ENCODE measurements at regions not wholly inside any gene's neighbourhood (a gene's known extent, or its start where the extent isn't known, plus 50 kb on each side); places are given as distances from the start of the nearest gene placed in this dataset.

DNA sequence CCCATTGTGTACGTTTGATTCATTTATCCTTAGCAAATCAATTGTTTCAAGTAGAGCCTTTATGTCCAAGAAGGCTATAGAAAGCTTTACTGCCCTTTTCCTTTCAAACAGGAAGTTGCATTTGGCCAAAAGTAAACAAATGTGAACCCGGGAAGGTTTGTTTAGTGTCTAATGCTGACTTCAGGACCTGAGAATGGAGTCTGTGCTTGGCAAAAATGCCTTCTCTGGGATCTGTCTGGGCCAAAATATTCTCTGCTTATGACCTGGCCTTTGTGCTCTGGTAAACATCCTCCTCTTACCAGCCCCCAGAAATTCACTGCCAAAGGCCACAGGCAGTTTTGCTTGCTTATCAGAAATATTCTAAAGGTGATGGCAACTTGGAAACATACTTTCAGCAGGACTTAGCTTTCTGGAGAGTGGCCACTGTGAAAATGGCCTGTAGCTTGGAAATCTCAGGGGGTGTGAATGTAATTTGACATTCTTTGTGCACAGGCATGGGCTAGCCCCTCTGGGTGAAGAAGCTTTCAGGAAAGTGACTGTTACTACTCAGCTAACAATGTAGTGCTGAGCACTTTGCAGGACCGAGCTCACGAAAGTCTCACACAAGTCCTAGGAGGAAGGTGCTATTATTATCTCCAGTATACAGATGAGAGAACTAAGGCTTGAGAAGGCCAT is 199.5 kb downstream of the PTEN start:
- no peaks in the 10 kb centered on the region for H3K9me3 ChIP-seq (ENCODE audit: low read length)
- no peaks in the 10 kb centered on the region for H3K27me3 ChIP-seq (ENCODE audit: low read length)
- no peaks in the 10 kb centered on the region for H3K36me3 ChIP-seq (ENCODE audit: insufficient read depth, low read length)
- H3K27ac ChIP-seq (ENCODE audit: low read length), result no peak overlapping the region
- no peaks in the 10 kb centered on the region for H4K20me1 ChIP-seq (ENCODE audit: insufficient read depth, low read depth, low read length)
- no peak overlapping the region for H3K4me2 ChIP-seq (ENCODE audit: low read depth, low read length, poor library complexity, severe bottlenecking)
- no peaks in the 10 kb centered on the region for H3K9me2 ChIP-seq (replicated peaks; ENCODE audit: insufficient read depth, low read length)
- no peak for DNase-seq
- H3K9ac ChIP-seq (ENCODE audit: low read length), result no peak overlapping the region
- H3K79me2 ChIP-seq (ENCODE audit: low read length), result no peaks in the 10 kb centered on the region
- peak overlapping the region; percentile 18; the same call in 1 of the 2 replicates for H2AFZ ChIP-seq (ENCODE audit: low read length)
- H3K4me1 ChIP-seq (ENCODE audit: low read length), result peaks cover 47% of the 10 kb centered on the region
- no peak overlapping the region for H3K4me3 ChIP-seq (ENCODE audit: low read length)

DNA sequence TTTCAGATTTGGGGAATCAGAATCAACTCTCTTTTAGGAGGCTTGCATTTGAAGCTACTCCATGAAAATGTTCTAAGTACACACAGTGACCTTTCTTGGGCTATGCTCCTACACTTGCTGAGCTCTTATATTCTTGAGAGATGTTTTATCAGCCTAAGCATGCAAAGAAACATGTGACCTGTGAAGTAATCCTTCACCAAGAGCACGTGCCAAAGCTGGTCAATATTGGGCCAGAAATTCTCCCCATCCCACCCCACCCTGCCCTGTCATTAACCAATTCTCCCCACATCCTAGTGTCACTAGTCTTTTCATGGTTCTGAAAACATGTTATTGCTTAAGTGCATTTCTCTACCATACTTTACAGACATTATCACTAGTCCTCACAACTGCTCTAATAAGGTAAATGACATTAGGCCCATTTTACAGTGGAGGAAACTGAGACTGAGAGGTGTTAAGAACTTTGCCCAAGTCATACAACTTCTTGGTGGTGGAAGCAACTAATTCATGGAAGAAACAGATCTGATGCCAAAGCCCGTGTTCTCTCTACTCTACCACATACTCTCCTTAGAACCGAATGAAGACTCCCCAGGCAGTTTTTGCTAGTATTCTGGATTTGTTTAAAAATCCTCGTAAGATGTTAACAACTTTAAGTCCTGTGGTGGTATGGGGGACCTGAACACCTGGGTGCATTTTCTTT is 200.6 kb downstream of the PTEN start:
- no peak overlapping the region for H2AFZ ChIP-seq (ENCODE audit: low read length)
- H3K79me2 ChIP-seq (ENCODE audit: low read length), result no peaks in the 10 kb centered on the region
- no peaks in the 10 kb centered on the region for H4K20me1 ChIP-seq (ENCODE audit: insufficient read depth, low read depth, low read length)
- no peak overlapping the region for H3K27ac ChIP-seq (ENCODE audit: low read length)
- peaks cover 58% of the 10 kb centered on the region for H3K4me1 ChIP-seq (ENCODE audit: low read length)
- no peak overlapping the region for H3K9ac ChIP-seq (ENCODE audit: low read length)
- no peaks in the 10 kb centered on the region for H3K9me2 ChIP-seq (replicated peaks; ENCODE audit: insufficient read depth, low read length)
- H3K9me3 ChIP-seq (ENCODE audit: low read length), result no peaks in the 10 kb centered on the region
- H3K4me3 ChIP-seq (ENCODE audit: low read length), result no peak overlapping the region
- DNase-seq, result no peak
- no peaks in the 10 kb centered on the region for H3K27me3 ChIP-seq (ENCODE audit: low read length)
- no peak overlapping the region for H3K4me2 ChIP-seq (ENCODE audit: low read depth, low read length, poor library complexity, severe bottlenecking)
- H3K36me3 ChIP-seq (ENCODE audit: insufficient read depth, low read length), result no peaks in the 10 kb centered on the region

DNA sequence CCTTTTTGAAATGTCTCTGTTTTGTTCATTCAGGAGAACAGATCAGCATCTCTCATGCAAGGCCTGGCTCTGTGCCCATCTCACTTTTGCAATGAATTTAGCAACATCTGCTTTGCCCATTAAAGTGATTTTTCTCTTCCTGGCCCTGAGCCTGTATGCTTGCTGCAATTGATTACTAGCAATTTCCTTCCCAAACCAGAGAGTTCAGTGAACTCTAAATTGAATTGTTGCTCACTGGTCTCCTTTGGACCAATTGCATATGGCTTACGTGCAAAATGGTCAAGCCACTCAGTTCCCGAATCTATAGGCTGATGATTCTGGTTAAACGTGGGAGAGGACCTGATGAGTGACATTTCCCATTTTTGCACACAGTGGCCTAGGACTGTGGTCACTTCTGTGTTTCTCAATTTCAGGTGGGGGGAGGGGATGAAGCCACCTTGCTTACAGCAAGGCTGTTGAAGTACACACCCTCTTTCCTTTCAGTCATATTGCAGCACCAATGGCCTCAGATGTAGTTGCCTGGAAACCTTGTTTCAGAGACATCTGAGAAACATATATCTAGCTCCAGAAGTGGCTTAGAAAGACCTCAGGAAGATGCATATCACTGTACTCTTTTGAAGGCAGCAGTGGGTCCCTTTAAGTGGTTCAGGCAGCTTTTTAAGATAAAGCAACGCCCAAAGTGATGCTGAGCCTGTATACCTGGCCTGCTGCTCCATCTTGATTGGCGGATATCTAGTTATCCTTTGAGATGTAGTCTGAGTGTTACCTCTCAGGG is 201.4 kb downstream of the PTEN start:
- no peak for DNase-seq
- Histone ChIP-seq H3K9me2 (replicated peaks; ENCODE audit: insufficient read depth, low read length) (no peaks in the 10 kb centered on the region), H3K36me3 (ENCODE audit: insufficient read depth, low read length) (no peaks in the 10 kb centered on the region), H2AFZ (ENCODE audit: low read length) (no peak overlapping the region), H3K4me1 (ENCODE audit: low read length) (peaks cover 66% of the 10 kb centered on the region), H3K9ac (ENCODE audit: low read length) (0 out of 2 replicates have a peak overlapping the region, but pooled peaks have one; percentile 59), H4K20me1 (ENCODE audit: insufficient read depth, low read depth, low read length) (no peaks in the 10 kb centered on the region), H3K79me2 (ENCODE audit: low read length) (no peaks in the 10 kb centered on the region), H3K4me3 (ENCODE audit: low read length) (no peak overlapping the region), H3K27me3 (ENCODE audit: low read length) (no peaks in the 10 kb centered on the region), H3K9me3 (ENCODE audit: low read length) (no peaks in the 10 kb centered on the region), H3K4me2 (ENCODE audit: low read depth, low read length, poor library complexity, severe bottlenecking) (no peak overlapping the region), H3K27ac (ENCODE audit: low read length) (peak overlapping the region; percentile 97; the same call in 1 of the 2 replicates)

GRCh38 chr10:88065383-88066049 is 202.1 kb downstream of the PTEN start:
- no peaks in the 10 kb centered on the region for H3K27me3 ChIP-seq (ENCODE audit: low read length)
- no peaks in the 10 kb centered on the region for H3K36me3 ChIP-seq (ENCODE audit: insufficient read depth, low read length)
- H3K27ac ChIP-seq (ENCODE audit: low read length), result peak overlapping the region; percentile 97
- H3K9ac ChIP-seq (ENCODE audit: low read length), result peak overlapping the region; percentile 59
- peaks cover 73% of the 10 kb centered on the region for H3K4me1 ChIP-seq (ENCODE audit: low read length)
- no peak overlapping the region for H3K4me3 ChIP-seq (ENCODE audit: low read length)
- H3K9me2 ChIP-seq (replicated peaks; ENCODE audit: insufficient read depth, low read length), result no peaks in the 10 kb centered on the region
- H3K9me3 ChIP-seq (ENCODE audit: low read length), result no peaks in the 10 kb centered on the region
- no peak for DNase-seq
- no peak overlapping the region for H3K4me2 ChIP-seq (ENCODE audit: low read depth, low read length, poor library complexity, severe bottlenecking)
- H4K20me1 ChIP-seq (ENCODE audit: insufficient read depth, low read depth, low read length), result no peaks in the 10 kb centered on the region
- no peak overlapping the region for H2AFZ ChIP-seq (ENCODE audit: low read length)
- no peaks in the 10 kb centered on the region for H3K79me2 ChIP-seq (ENCODE audit: low read length)

DNA sequence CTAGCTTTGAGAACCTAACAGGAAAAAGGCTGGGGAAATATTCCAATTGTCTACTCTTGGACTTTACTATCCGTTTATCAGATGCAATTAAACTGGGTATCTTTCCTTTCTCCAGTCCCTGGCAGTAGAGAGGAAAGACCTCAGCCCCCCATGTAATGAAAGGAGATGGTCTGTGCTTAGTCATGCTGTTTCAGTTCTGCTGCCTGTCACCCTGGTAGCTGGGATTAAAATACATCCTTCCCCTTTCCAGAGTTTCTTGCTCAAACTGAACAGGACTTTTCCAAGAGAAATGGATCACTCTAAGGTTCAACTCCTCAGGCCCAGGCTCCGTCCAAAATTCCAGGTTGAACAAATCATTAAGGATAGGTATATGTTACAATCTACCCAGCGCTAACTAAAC is 202.9 kb downstream of the PTEN start:
- Histone ChIP-seq H3K27me3 (ENCODE audit: low read length) (no peaks in the 10 kb centered on the region), H3K36me3 (ENCODE audit: insufficient read depth, low read length) (no peaks in the 10 kb centered on the region), H3K4me2 (ENCODE audit: low read depth, low read length, poor library complexity, severe bottlenecking) (peak overlapping the region; percentile 51), H3K4me1 (ENCODE audit: low read length) (peaks cover 81% of the 10 kb centered on the region), H3K9ac (ENCODE audit: low read length) (peak overlapping the region; percentile 59), H3K9me3 (ENCODE audit: low read length) (no peaks in the 10 kb centered on the region), H3K4me3 (ENCODE audit: low read length) (no peak overlapping the region), H3K9me2 (replicated peaks; ENCODE audit: insufficient read depth, low read length) (no peaks in the 10 kb centered on the region), H3K79me2 (ENCODE audit: low read length) (no peaks in the 10 kb centered on the region), H3K27ac (ENCODE audit: low read length) (peak overlapping the region; percentile 97), H2AFZ (ENCODE audit: low read length) (no peak overlapping the region), H4K20me1 (ENCODE audit: insufficient read depth, low read depth, low read length) (no peaks in the 10 kb centered on the region)
- DNase-seq, result no peak

GRCh38 chr10:88066876-88067275 is 203.5 kb downstream of the PTEN start:
- H3K4me2 ChIP-seq (ENCODE audit: low read depth, low read length, poor library complexity, severe bottlenecking), result peak overlapping the region; percentile 51
- H3K27me3 ChIP-seq (ENCODE audit: low read length), result no peaks in the 10 kb centered on the region
- H3K9me2 ChIP-seq (replicated peaks; ENCODE audit: insufficient read depth, low read length), result no peaks in the 10 kb centered on the region
- H2AFZ ChIP-seq (ENCODE audit: low read length), result no peak overlapping the region
- H4K20me1 ChIP-seq (ENCODE audit: insufficient read depth, low read depth, low read length), result no peaks in the 10 kb centered on the region
- peaks cover 87% of the 10 kb centered on the region for H3K4me1 ChIP-seq (ENCODE audit: low read length)
- peak overlapping the region; percentile 59 for H3K9ac ChIP-seq (ENCODE audit: low read length)
- DNase-seq, result peak; percentile 85
- no peaks in the 10 kb centered on the region for H3K79me2 ChIP-seq (ENCODE audit: low read length)
- H3K4me3 ChIP-seq (ENCODE audit: low read length), result peak overlapping the region; percentile 40; the same call in 1 of the 2 replicates
- no peaks in the 10 kb centered on the region for H3K9me3 ChIP-seq (ENCODE audit: low read length)
- no peaks in the 10 kb centered on the region for H3K36me3 ChIP-seq (ENCODE audit: insufficient read depth, low read length)
- H3K27ac ChIP-seq (ENCODE audit: low read length), result peak overlapping the region; percentile 97

DNA sequence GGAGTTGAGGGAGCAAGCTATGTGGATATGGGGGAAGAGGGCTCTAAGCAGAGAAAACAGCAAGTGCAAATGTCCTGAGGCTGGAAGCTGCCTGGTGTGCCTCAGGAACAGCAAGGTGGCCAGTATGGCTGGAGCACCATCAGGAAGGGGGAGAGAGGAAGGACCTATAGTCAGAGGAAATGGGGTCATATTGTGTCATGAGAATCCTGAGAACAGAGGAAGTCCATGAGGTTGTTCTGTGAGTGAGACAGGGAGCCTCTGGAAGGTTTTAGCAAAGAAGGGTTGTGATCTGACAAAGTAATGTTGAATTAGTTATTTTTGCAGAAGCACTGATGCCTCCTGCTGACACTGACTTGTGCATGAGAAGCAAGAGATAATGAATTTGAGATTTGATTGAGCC is 204.3 kb downstream of the PTEN start:
- no peak overlapping the region; the same call in 1 of the 2 replicates for H3K4me3 ChIP-seq (ENCODE audit: low read length)
- peak overlapping the region; percentile 51 for H3K4me2 ChIP-seq (ENCODE audit: low read depth, low read length, poor library complexity, severe bottlenecking)
- DNase-seq, result no peak
- 0 out of 2 replicates have a peak overlapping the region, but pooled peaks have one; percentile 59 for H3K9ac ChIP-seq (ENCODE audit: low read length)
- no peaks in the 10 kb centered on the region for H3K9me2 ChIP-seq (replicated peaks; ENCODE audit: insufficient read depth, low read length)
- peak overlapping the region; percentile 97 for H3K27ac ChIP-seq (ENCODE audit: low read length)
- H3K36me3 ChIP-seq (ENCODE audit: insufficient read depth, low read length), result no peaks in the 10 kb centered on the region
- no peaks in the 10 kb centered on the region for H4K20me1 ChIP-seq (ENCODE audit: insufficient read depth, low read depth, low read length)
- no peaks in the 10 kb centered on the region for H3K79me2 ChIP-seq (ENCODE audit: low read length)
- H3K27me3 ChIP-seq (ENCODE audit: low read length), result no peaks in the 10 kb centered on the region
- no peak overlapping the region for H2AFZ ChIP-seq (ENCODE audit: low read length)
- peaks cover 95% of the 10 kb centered on the region for H3K4me1 ChIP-seq (ENCODE audit: low read length)
- no peaks in the 10 kb centered on the region for H3K9me3 ChIP-seq (ENCODE audit: low read length)
